Caco-2 (cell line): ENCODE measurements at regions not wholly inside any gene's neighbourhood (a gene's known extent, or its start where the extent isn't known, plus 50 kb on each side); places are given as distances from the start of the nearest gene placed in this dataset.

Source experiments
- BruUV-seq: library from RNA; stranded (reverse); fragments of 400-500 nt; replicated peaks from 2 replicates; lab custom pipeline; 2021; lab: Mats Ljungman, UMichigan
- CTCF ChIA-PET: fragments of 300-600 bp; sonication (Branson Sonifier 250); formaldehyde crosslinking; loops from one replicate; lab custom pipeline; 2022; ENCODE audit warnings: antibody characterized with exemption; lab: Charles Lee
- POLR2A ChIA-PET: fragments of 300-600 bp; sonication (Branson Sonifier 250); formaldehyde crosslinking; loops from one replicate; lab custom pipeline; 2022; ENCODE audit warnings: antibody characterized with exemption; lab: Charles Lee
- DNase-seq, 2 experiments: peaks; one replicate each; pipeline versions ENCODE4 v3.0.0 to v3.0.0-alpha.2; 2020 to 2022
- H3K27me3 ChIP-seq: replicated peaks from 2 replicates; pipeline ENCODE4 v1.6.0; 2011; ENCODE audit warnings: low read length; ENCODE audit not compliant: control insufficient read depth, insufficient read depth
- H3K36me3 ChIP-seq: 2 replicates; pipeline ENCODE4 v1.5.1; 2011; ENCODE audit warnings: low read length; ENCODE audit not compliant: control insufficient read depth, insufficient read depth
- H3K4me1 ChIP-seq: fragments of 250-450 bp; sonication (Bioruptor Pico); 2 replicates; pipeline ENCODE4 v1.5.1; 2020; ENCODE audit warnings: mild to moderate bottlenecking
- H3K4me3 ChIP-seq: 2 replicates; pipeline ENCODE4 v1.5.1; 2011; ENCODE audit warnings: low read depth, mild to moderate bottlenecking, control low read depth, low read length
- H3K9me3 ChIP-seq: fragments of 250-450 bp; sonication (Bioruptor Pico); 2 replicates; pipeline ENCODE4 v1.5.1; 2020; ENCODE audit warnings: mild to moderate bottlenecking, moderate library complexity
- H3K27ac Mint-ChIP-seq: one replicate; pipeline ENCODE4 v1.8.0; 2022; ENCODE audit warnings: mixed read lengths; ENCODE audit not compliant: unreplicated experiment
- H3K27me3 Mint-ChIP-seq: one replicate; pipeline ENCODE4 v1.8.0; 2022; ENCODE audit warnings: mixed read lengths; ENCODE audit not compliant: insufficient read depth, unreplicated experiment
- H3K36me3 Mint-ChIP-seq: one replicate; pipeline ENCODE4 v1.8.0; 2022; ENCODE audit warnings: mild to moderate bottlenecking, mixed read lengths; ENCODE audit not compliant: insufficient read depth, unreplicated experiment
- H3K4me1 Mint-ChIP-seq: one replicate; pipeline ENCODE4 v1.8.0; 2022; ENCODE audit warnings: low read depth, mixed read lengths; ENCODE audit not compliant: unreplicated experiment
- H3K4me3 Mint-ChIP-seq: one replicate; pipeline ENCODE4 v1.8.0; 2022; ENCODE audit warnings: mild to moderate bottlenecking, moderate library complexity, mixed read lengths; ENCODE audit not compliant: unreplicated experiment
- H3K9me3 Mint-ChIP-seq: one replicate; pipeline ENCODE4 v1.8.0; 2022; ENCODE audit warnings: mixed read lengths; ENCODE audit not compliant: unreplicated experiment
- CTCF ChIP-seq, 2 experiments: fragments of 200-600 bp in 1 of 2; IDR thresholded peaks; 1 replicate in 1 of 2; 2 replicates in 1 of 2; pipeline versions ENCODE4 v1.5.1 to v1.8.0; 2011 to 2022; ENCODE audit warnings: antibody characterized with exemption in 1 of 2, control low read depth in 1 of 2, inconsistent platforms in 1 of 2, low read depth in 1 of 2, low read length in 1 of 2, mild to moderate bottlenecking in 1 of 2, moderate library complexity in 1 of 2; ENCODE audit not compliant: insufficient read depth in 1 of 2, severe bottlenecking in 1 of 2, unreplicated experiment in 1 of 2
- intact Hi-C: fragments of 100-400 bp; cut with micrococcal nuclease; formaldehyde crosslinking; loops from one replicate; pipeline ENCODE4 v1.10.0; 2022; ENCODE audit not compliant: unreplicated experiment

GRCh38 chr7:67470256-67470751, 473.7 kb downstream of the TYW1 start:
- Mint-ChIP-seq H3K36me3 (no peaks in the 10 kb centered on the region), H3K27ac (no peak overlapping the region), H3K4me1 (no peaks in the 10 kb centered on the region), H3K9me3 (peaks cover 33% of the 10 kb centered on the region), H3K27me3 (peaks cover 4% of the 10 kb centered on the region), H3K4me3 (no peak overlapping the region)
- ChIA-PET CTCF (no interaction called here), POLR2A (no interaction called here)
- no peaks in the 10 kb centered on the region for H3K27me3 ChIP-seq
- BruUV-seq: no TSS peak
- no peak for DNase-seq
- H3K4me3 ChIP-seq: no peak overlapping the region
- 0 out of 2 replicates have a peak, but pooled peaks cover 3% of the 10 kb centered on the region for H3K9me3 ChIP-seq
- no peaks in the 10 kb centered on the region for H3K36me3 ChIP-seq
- TF ChIP-seq CTCF (IDR thresholded peaks at IDR 0.05; ENCODE audit: insufficient read depth in 1 of 2, low read depth in 1 of 2, low read length in 1 of 2, severe bottlenecking in 1 of 2, unreplicated experiment in 1 of 2): no peak
- intact Hi-C loops: no loop called here
- H3K4me1 ChIP-seq: no peaks in the 10 kb centered on the region

- no peak overlapping the region for H3K4me3 Mint-ChIP-seq
Measured at GRCh38 chr7:67475293-67475692, 478.7 kb downstream of the TYW1 start.

GRCh38 chr7:67478066-67478465, 481.4 kb downstream of the TYW1 start:
- Mint-ChIP-seq H3K27me3 (peaks cover 4% of the 10 kb centered on the region), H3K4me1 (no peaks in the 10 kb centered on the region), H3K4me3 (no peak overlapping the region), H3K9me3 (no peaks in the 10 kb centered on the region), H3K27ac (no peak overlapping the region), H3K36me3 (no peaks in the 10 kb centered on the region)
- intact Hi-C loops: no loop called here
- Histone ChIP-seq H3K27me3 (no peaks in the 10 kb centered on the region), H3K36me3 (no peaks in the 10 kb centered on the region), H3K4me1 (no peaks in the 10 kb centered on the region), H3K9me3 (no peaks in the 10 kb centered on the region), H3K4me3 (no peak overlapping the region)
- no TSS peak for BruUV-seq
- ChIA-PET CTCF (interaction anchor here (1.0 kb wide), 1 partner anchor 100 kb away, joined by 4 read pairs; no protein-coding TSS in a partner anchor), POLR2A (no interaction called here)
- no peak for DNase-seq
- TF ChIP-seq CTCF (IDR thresholded peaks at IDR 0.05; ENCODE audit: insufficient read depth in 1 of 2, low read depth in 1 of 2, low read length in 1 of 2, severe bottlenecking in 1 of 2, unreplicated experiment in 1 of 2): no peak

More at GRCh38 chr7:67475293-67475692, 478.7 kb downstream of the TYW1 start:
- Mint-ChIP-seq H3K36me3 (no peaks in the 10 kb centered on the region), H3K9me3 (no peaks in the 10 kb centered on the region), H3K4me1 (no peaks in the 10 kb centered on the region), H3K27ac (no peak overlapping the region), H3K27me3 (peaks cover 4% of the 10 kb centered on the region)
- BruUV-seq: no TSS peak
- Histone ChIP-seq H3K36me3 (no peaks in the 10 kb centered on the region), H3K9me3 (no peaks in the 10 kb centered on the region), H3K4me1 (no peaks in the 10 kb centered on the region), H3K27me3 (no peaks in the 10 kb centered on the region), H3K4me3 (no peak overlapping the region)
- ChIA-PET POLR2A (no interaction called here), CTCF (no interaction called here)
- intact Hi-C loops: no loop called here
- DNase-seq: no peak
- no peak for TF ChIP-seq CTCF (IDR thresholded peaks at IDR 0.05; ENCODE audit: insufficient read depth in 1 of 2, low read depth in 1 of 2, low read length in 1 of 2, severe bottlenecking in 1 of 2, unreplicated experiment in 1 of 2)
